Naive thymus-derived CD4-positive, alpha-beta T cell (primary cell): ENCODE measurements at regions not wholly inside any gene's neighbourhood (a gene's known extent, or its start where the extent isn't known, plus 50 kb on each side); places are given as distances from the start of the nearest gene placed in this dataset.

ENCODE experiments used
- ATAC-seq: fragments of 150-1000 bp; cut with Tn5 transposase; 2 replicates; pipeline ENCODE4 v1.10.0; 2021; ENCODE audit warnings: mild to moderate bottlenecking, moderate library complexity
- CTCF ChIA-PET: fragments of 350-600 bp; sonication (Branson Sonifier 250); formaldehyde crosslinking; loops from one replicate; lab custom pipeline; 2021; ENCODE audit warnings: antibody characterized with exemption; lab: Charles Lee
- POLR2A ChIA-PET: fragments of 350-600 bp; sonication (Branson Sonifier 250); formaldehyde crosslinking; loops from one replicate; lab custom pipeline; 2021; ENCODE audit warnings: antibody characterized with exemption, inconsistent platforms; lab: Charles Lee
- DNase-seq, 9 donors: peaks; one replicate each; pipeline versions ENCODE4 v3.0.0 to v3.0.0-alpha.2; 2020 to 2022; ENCODE audit warnings: mixed read lengths in 1 of 9
- H3K27ac ChIP-seq: one replicate; pipeline ENCODE4 v1.7.0; 2013; ENCODE audit warnings: mild to moderate bottlenecking, low read depth, low read length, moderate library complexity
- H3K27me3 ChIP-seq, 2 donors: one replicate each; pipeline ENCODE4 v1.7.0; 2013; ENCODE audit warnings: low read length in 2 of 2, mild to moderate bottlenecking in 2 of 2, moderate library complexity in 2 of 2; ENCODE audit not compliant: control insufficient read depth in 2 of 2, insufficient read depth in 2 of 2
- H3K36me3 ChIP-seq, 3 experiments: 1 replicate in 2 of 3; 2 replicates in 1 of 3; pipeline ENCODE4 v1.7.0; 2013; ENCODE audit warnings: low read length in 3 of 3, mild to moderate bottlenecking in 3 of 3, moderate library complexity in 1 of 3; ENCODE audit not compliant: insufficient read depth in 3 of 3, control insufficient read depth in 2 of 3
- H3K4me1 ChIP-seq, 2 donors: one replicate each; pipeline ENCODE4 v1.7.0; 2013; ENCODE audit warnings: low read length in 2 of 2, mild to moderate bottlenecking in 2 of 2, moderate library complexity in 1 of 2; ENCODE audit not compliant: control insufficient read depth in 2 of 2, insufficient read depth in 2 of 2
- H3K4me3 ChIP-seq: 2 replicates; pipeline ENCODE4 v1.7.0; 2013; ENCODE audit warnings: mild to moderate bottlenecking, low read length
- H3K9me3 ChIP-seq, 3 experiments: 1 replicate in 2 of 3; 2 replicates in 1 of 3; pipeline ENCODE4 v1.7.0; 2013; ENCODE audit warnings: low read length in 3 of 3; ENCODE audit not compliant: control insufficient read depth in 2 of 3
- H3K27ac Mint-ChIP-seq, 9 donors: one replicate each; pipeline ENCODE4 v1.8.0; 2020 to 2022; ENCODE audit warnings: mixed read lengths in 9 of 9, mild to moderate bottlenecking in 8 of 9, moderate library complexity in 5 of 9, inconsistent platforms in 2 of 9
- H3K27me3 Mint-ChIP-seq, 5 donors: one replicate each; pipeline ENCODE4 v1.8.0; 2021 to 2022; ENCODE audit warnings: mixed read lengths in 5 of 5, mild to moderate bottlenecking in 1 of 5
- H3K36me3 Mint-ChIP-seq, 5 donors: one replicate each; pipeline ENCODE4 v1.8.0; 2020 to 2022; ENCODE audit warnings: mixed read lengths in 5 of 5, mild to moderate bottlenecking in 3 of 5, inconsistent platforms in 1 of 5
- H3K4me1 Mint-ChIP-seq, 7 donors: one replicate each; pipeline ENCODE4 v1.8.0; 2020 to 2022; ENCODE audit warnings: mixed read lengths in 7 of 7, mild to moderate bottlenecking in 3 of 7, inconsistent platforms in 1 of 7
- H3K4me3 Mint-ChIP-seq, 10 donors: one replicate each; pipeline ENCODE4 v1.8.0; 2020 to 2022; ENCODE audit warnings: mild to moderate bottlenecking in 10 of 10, mixed read lengths in 10 of 10, moderate library complexity in 6 of 10, inconsistent platforms in 2 of 10
- H3K9me3 Mint-ChIP-seq, 11 donors: one replicate each; pipeline ENCODE4 v1.8.0; 2020 to 2022; ENCODE audit warnings: mixed read lengths in 11 of 11, mild to moderate bottlenecking in 4 of 11, inconsistent platforms in 1 of 11, moderate library complexity in 1 of 11
- intact Hi-C, 2 donors: fragments of 100-400 bp; cut with micrococcal nuclease; formaldehyde crosslinking; loops; one replicate each; pipeline ENCODE4 v1.15.1; 2023

DNA sequence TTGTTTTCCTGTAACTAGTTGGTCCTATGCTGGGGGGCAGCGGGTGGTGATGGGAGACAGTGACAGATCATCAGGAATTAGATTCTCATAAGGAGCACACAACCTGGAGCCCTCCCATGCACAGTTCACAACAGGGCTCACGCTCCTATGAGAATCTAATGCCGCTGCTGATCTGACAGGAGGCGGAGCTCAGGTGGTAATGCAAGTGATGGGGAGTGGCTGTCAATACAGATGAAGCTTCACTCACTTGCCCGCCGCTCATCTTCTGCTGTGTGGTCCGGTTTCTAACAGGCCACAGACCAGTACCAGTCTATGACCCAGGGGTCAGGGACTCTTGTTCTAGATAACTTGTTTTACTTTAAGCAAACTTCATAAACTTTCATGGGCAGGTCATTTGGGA, 205.3 kb upstream of the SLC14A2 start:
- DNase-seq (no peak), ATAC-seq (no peak)
- Histone ChIP-seq H3K4me3 (no peak overlapping the region), H3K27ac (no peak overlapping the region), H3K9me3 (no peaks in the 10 kb centered on the region), H3K27me3 (no peaks in the 10 kb centered on the region), H3K36me3 (no peaks in the 10 kb centered on the region), H3K4me1 (no peaks in the 10 kb centered on the region)
- intact Hi-C loops: no loop called here
- H3K27ac Mint-ChIP-seq: no peak overlapping the region
- POLR2A ChIA-PET: no interaction called here
- peaks cover 0 to 6% (median 0%) of the 10 kb centered on the region in 11 donors for H3K9me3 Mint-ChIP-seq
- no peaks in the 10 kb centered on the region for H3K4me1 Mint-ChIP-seq
- no peak overlapping the region for H3K4me3 Mint-ChIP-seq
- H3K27me3 Mint-ChIP-seq: peaks cover 0 to 17% (median 12%) of the 10 kb centered on the region in 5 donors
- CTCF ChIA-PET: no interaction called here
- H3K36me3 Mint-ChIP-seq: no peaks in the 10 kb centered on the region

DNA sequence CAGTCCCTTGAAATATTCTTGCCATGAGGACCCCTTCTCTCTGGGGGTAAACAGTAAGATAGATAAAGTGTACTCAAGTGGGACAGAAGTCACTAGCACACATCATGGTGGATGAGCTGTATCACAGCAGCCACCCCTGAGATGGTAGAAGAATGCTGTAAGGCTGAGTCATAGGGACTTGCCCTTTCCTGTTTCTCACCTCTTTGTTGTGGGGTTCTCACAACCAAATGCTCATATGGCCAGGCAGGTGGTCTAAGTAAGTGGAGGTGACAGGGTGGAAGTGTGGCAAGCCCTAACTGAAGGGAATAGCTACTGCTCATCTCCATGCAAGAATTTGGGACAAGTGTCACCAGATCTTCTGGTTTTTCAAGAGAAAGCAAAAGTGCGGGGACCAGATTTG, 202.7 kb upstream of the SLC14A2 start:
- H3K4me1 ChIP-seq: no peaks in the 10 kb centered on the region
- no peak overlapping the region for H3K27ac Mint-ChIP-seq
- ATAC-seq (no peak), DNase-seq (no peak)
- no peaks in the 10 kb centered on the region for H3K27me3 ChIP-seq
- H3K27me3 Mint-ChIP-seq: peaks cover 0 to 17% (median 12%) of the 10 kb centered on the region in 5 donors
- no peaks in the 10 kb centered on the region for H3K36me3 ChIP-seq
- H3K4me1 Mint-ChIP-seq: no peaks in the 10 kb centered on the region
- peaks cover 0 to 3% (median 0%) of the 10 kb centered on the region in 11 donors for H3K9me3 Mint-ChIP-seq
- ChIA-PET POLR2A (no interaction called here), CTCF (no interaction called here)
- H3K36me3 Mint-ChIP-seq: no peaks in the 10 kb centered on the region
- no peak overlapping the region for H3K27ac ChIP-seq
- no peak overlapping the region for H3K4me3 ChIP-seq
- intact Hi-C loops: no loop called here
- H3K4me3 Mint-ChIP-seq: no peak overlapping the region
- no peaks in the 10 kb centered on the region for H3K9me3 ChIP-seq

DNA sequence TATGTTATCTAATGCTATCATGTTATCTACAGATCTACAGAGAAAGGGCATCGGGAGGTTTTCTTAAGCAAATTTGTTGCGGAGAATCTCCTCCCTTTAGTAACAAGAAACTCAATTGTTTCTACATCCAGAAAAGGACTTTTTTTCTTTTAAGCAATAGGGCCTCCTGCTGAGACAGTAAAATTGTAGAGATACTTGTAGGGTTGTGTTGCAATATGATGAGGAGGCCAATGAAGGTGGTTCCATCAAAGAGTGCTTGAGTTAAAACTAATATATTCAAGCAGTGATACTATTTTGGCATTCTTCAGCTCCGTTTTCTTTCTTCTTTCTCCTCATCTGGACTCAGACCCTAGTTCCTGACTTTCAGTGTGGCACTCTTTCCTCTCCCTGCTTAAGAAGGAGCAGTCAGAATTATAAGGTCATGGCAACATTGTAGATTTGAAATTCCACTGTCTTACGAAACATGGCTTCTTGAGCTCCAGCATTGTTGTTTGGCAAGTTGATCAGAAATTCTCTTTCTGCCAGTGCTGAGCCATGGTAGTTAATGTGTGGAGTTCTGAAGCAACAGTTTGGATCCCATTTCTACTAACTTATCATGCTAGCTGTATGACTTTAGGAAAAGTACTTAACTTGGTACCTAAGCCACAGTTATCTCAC, 202.0 kb upstream of the SLC14A2 start:
- DNase-seq: no peak
- Histone ChIP-seq H3K4me1 (no peaks in the 10 kb centered on the region), H3K9me3 (no peaks in the 10 kb centered on the region), H3K36me3 (no peaks in the 10 kb centered on the region), H3K27me3 (no peaks in the 10 kb centered on the region), H3K4me3 (no peak overlapping the region), H3K27ac (no peak overlapping the region)
- no peak for ATAC-seq
- H3K9me3 Mint-ChIP-seq: peaks cover 0 to 6% (median 0%) of the 10 kb centered on the region in 11 donors
- POLR2A ChIA-PET: no interaction called here
- H3K36me3 Mint-ChIP-seq: no peaks in the 10 kb centered on the region
- H3K27me3 Mint-ChIP-seq: peaks cover 0 to 17% (median 12%) of the 10 kb centered on the region in 5 donors
- CTCF ChIA-PET: no interaction called here
- intact Hi-C loops: no loop called here
- H3K4me1 Mint-ChIP-seq: no peaks in the 10 kb centered on the region
- no peak overlapping the region for H3K4me3 Mint-ChIP-seq
- no peak overlapping the region for H3K27ac Mint-ChIP-seq

DNA sequence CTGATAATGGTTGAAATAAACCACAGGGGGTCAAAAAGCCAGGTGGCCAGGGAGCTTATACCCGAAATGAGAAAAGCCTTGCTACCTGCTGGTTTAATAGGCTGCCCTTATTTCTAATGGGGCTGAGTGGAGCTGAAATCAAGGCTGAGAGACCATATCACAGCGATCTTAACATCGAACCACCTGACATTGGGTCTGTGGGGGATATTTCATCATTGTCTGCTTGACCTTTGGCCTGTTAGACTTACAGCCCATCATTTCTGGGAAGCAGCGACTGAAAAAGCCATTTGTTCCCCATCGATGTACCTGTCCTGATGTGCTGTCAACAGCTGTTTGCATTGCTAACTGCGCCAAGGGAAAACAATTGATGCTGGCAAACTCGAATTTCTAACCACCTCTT, 199.7 kb upstream of the SLC14A2 start:
- intact Hi-C loops: no loop called here
- no peak overlapping the region for H3K4me3 Mint-ChIP-seq
- DNase-seq (no peak), ATAC-seq (no peak)
- ChIA-PET POLR2A (no interaction called here), CTCF (no interaction called here)
- Histone ChIP-seq H3K27ac (no peak overlapping the region), H3K9me3 (no peaks in the 10 kb centered on the region), H3K27me3 (no peaks in the 10 kb centered on the region), H3K4me1 (no peaks in the 10 kb centered on the region), H3K36me3 (no peaks in the 10 kb centered on the region), H3K4me3 (no peak overlapping the region)
- peaks cover 0 to 15% (median 12%) of the 10 kb centered on the region in 5 donors for H3K27me3 Mint-ChIP-seq
- no peaks in the 10 kb centered on the region for H3K4me1 Mint-ChIP-seq
- no peak overlapping the region for H3K27ac Mint-ChIP-seq
- no peaks in the 10 kb centered on the region for H3K36me3 Mint-ChIP-seq
- H3K9me3 Mint-ChIP-seq: peaks cover 0 to 11% (median 0%) of the 10 kb centered on the region in 11 donors

DNA sequence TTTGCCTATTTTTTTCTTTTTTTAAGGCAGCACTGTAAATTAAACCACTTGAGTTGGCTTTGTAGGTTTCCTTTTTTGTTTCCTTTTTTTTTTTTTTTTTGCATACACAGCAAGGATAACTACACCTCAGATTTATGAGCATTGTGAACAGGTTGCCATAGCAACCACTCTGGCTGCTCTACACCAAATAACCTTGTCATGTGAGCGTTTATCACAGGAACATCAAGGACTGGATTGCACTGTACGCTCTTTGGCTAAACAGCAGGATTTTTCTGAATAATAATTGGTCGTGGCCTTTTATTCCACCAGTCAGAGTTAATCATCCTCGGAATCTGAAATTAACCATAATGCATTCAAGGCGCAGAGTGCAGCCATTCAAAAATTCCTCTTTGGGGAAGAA, 199.1 kb upstream of the SLC14A2 start:
- H3K4me3 Mint-ChIP-seq: no peak overlapping the region
- no peak overlapping the region for H3K27ac ChIP-seq
- peaks cover 0 to 11% (median 0%) of the 10 kb centered on the region in 11 donors for H3K9me3 Mint-ChIP-seq
- no peak overlapping the region for H3K27ac Mint-ChIP-seq
- no peaks in the 10 kb centered on the region for H3K4me1 ChIP-seq
- no peaks in the 10 kb centered on the region for H3K36me3 ChIP-seq
- no peaks in the 10 kb centered on the region for H3K4me1 Mint-ChIP-seq
- ATAC-seq: no peak
- no peak for DNase-seq
- no peaks in the 10 kb centered on the region for H3K36me3 Mint-ChIP-seq
- POLR2A ChIA-PET: no interaction called here
- no peak overlapping the region for H3K4me3 ChIP-seq
- H3K27me3 Mint-ChIP-seq: peaks cover 0 to 15% (median 12%) of the 10 kb centered on the region in 5 donors
- intact Hi-C loops: no loop called here
- CTCF ChIA-PET: no interaction called here
- no peaks in the 10 kb centered on the region for H3K9me3 ChIP-seq
- no peaks in the 10 kb centered on the region for H3K27me3 ChIP-seq

DNA sequence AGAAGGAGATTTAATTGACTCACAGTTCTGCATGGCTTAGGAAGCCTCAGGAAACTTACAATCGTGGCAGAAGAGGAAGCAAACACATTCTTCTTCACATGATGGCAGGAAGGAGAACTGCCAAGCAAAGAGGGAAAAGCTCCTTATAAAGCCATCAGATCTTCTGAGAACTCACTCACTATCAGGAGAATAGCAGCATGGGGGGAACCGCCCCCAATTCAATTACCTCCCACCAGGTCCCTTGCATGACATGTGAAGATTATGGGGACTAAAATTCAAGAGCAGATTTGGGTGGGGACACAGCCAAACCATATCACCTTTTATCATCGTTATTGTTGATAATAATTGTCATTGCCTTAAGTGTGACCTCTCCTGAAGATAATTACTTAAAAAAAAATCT, 197.9 kb upstream of the SLC14A2 start:
- H3K4me3 ChIP-seq: no peak overlapping the region
- no peak for ATAC-seq
- H3K27me3 Mint-ChIP-seq: peaks cover 0 to 14% (median 12%) of the 10 kb centered on the region in 5 donors
- no peak overlapping the region for H3K27ac Mint-ChIP-seq
- intact Hi-C loops: no loop called here
- POLR2A ChIA-PET: no interaction called here
- CTCF ChIA-PET: no interaction called here
- no peaks in the 10 kb centered on the region for H3K36me3 ChIP-seq
- H3K4me1 Mint-ChIP-seq: no peaks in the 10 kb centered on the region
- H3K36me3 Mint-ChIP-seq: no peaks in the 10 kb centered on the region
- H3K9me3 ChIP-seq: no peaks in the 10 kb centered on the region
- H3K4me3 Mint-ChIP-seq: no peak overlapping the region
- no peak for DNase-seq
- H3K27me3 ChIP-seq: no peaks in the 10 kb centered on the region
- H3K4me1 ChIP-seq: no peaks in the 10 kb centered on the region
- H3K27ac ChIP-seq: no peak overlapping the region
- peaks cover 0 to 11% (median 0%) of the 10 kb centered on the region in 11 donors for H3K9me3 Mint-ChIP-seq

DNA sequence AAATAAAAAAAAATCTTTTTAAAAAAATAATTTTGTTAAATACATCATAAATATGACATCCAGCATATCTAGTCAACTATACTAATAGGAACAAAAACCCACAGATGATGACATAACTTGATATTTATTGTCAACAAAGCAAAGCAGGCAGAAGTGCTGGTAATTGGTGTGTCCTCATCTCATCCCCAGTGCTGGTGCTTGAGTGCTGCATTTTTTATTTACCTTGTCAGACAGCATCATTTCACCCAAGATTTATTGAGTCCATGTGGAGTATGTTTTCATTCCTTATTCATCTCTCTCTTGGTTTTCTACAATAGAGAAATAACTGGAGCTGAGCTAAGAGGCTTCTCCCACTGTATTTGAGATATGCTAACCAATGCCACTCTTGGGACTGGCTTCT, 191.6 kb upstream of the SLC14A2 start:
- Mint-ChIP-seq H3K4me1 (no peaks in the 10 kb centered on the region), H3K27me3 (peaks cover 2 to 16% (median 5%) of the 10 kb centered on the region in 5 donors), H3K27ac (no peak overlapping the region), H3K36me3 (no peaks in the 10 kb centered on the region), H3K9me3 (peaks cover 0 to 2% (median 0%) of the 10 kb centered on the region in 11 donors), H3K4me3 (no peak overlapping the region)
- Histone ChIP-seq H3K9me3 (no peaks in the 10 kb centered on the region), H3K4me1 (no peaks in the 10 kb centered on the region), H3K27ac (no peak overlapping the region), H3K36me3 (no peaks in the 10 kb centered on the region), H3K4me3 (no peak overlapping the region), H3K27me3 (no peaks in the 10 kb centered on the region)
- POLR2A ChIA-PET: no interaction called here
- ATAC-seq: no peak
- CTCF ChIA-PET: no interaction called here
- no peak for DNase-seq
- intact Hi-C loops: no loop called here
